GM19351 (cell line): ENCODE measurements at regions not wholly inside any gene's neighbourhood (a gene's known extent, or its start where the extent isn't known, plus 50 kb on each side); places are given as distances from the start of the nearest gene placed in this dataset.

Experiments
- ATAC-seq: cut with Tn5 transposase; IDR thresholded peaks from one replicate; pipeline ENCODE4 v1.9.1; 2021; ENCODE audit warnings: mild to moderate bottlenecking, moderate library complexity; ENCODE audit not compliant: unreplicated experiment

DNA sequence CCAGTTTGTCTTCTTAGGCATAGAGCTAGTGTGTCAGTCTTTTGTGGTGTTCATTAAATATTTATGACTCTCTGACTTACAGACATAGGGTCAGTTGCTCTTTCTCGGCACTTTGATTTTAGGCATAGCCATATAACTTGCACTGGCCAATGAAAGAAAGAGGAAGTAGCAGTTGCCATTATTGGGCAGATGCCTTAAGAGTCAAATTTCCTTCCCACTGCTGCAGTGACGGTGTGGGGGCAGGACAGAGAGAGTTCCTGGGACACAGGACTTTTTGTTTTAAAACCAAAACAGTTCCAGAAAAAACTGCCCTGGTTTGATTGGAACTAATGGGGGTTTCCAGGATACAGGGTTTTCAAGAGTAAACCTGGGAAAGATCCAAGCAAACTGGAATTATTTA, 60.2 kb upstream of the PHF14 start:
- ATAC-seq, result no peak

DNA sequence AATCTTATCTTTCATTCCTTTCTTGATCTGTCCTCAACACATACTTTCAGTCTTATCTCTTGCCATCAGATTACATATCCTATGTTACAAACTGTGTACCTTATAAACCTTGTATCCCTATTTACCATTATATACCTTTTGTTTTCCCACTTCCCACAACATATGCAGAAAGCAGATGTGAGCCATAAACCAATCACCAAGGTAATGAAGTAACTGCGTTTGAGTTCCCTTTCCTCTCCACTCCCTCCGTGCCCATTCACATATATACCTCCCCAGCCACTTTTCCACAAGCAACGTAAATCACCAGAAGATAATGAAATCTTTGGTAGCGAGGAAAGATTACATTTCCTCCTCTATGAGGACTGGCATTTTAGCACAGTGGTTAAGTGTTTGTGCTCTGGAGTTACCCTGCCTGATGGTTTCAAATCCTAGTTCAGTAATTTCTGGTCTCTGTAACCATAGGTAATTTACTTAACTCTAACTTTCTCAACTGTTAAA, 55.5 kb upstream of the PHF14 start:
- ATAC-seq, result no peak

DNA sequence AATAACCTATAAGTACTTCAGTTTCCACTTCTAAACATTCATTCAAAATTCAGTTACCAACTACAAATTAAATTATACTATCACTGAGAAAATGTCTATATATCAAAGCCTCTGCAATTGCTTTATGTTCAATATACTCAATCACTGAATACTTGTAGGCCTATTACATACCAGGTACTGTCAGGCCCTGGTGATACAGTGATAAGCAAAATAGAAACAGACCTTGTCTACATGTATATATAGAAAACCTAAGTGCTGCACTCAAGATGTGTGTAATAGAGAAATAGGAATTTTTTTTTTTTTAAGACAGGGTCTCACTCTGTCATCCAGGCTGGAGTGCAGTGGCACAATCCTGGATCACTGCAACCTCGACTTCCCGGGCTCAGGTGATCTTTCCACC, 53.7 kb upstream of the PHF14 start:
- no peak for ATAC-seq
